ENCODE measurements at regions not wholly inside any gene's neighbourhood (a gene's known extent, or its start where the extent isn't known, plus 50 kb on each side); places are given as distances from the start of the nearest gene placed in this dataset.
"Not testable (repeated sequence)": the region's sequence is repeated elsewhere in the genome, so short reads cannot be mapped to it uniquely, and the experiment has no call there.

GRCh38 chr10:45151467-45152214 lies 150.9 kb downstream of the ZNF22 start:
- Histone ChIP-seq H3K27ac (ENCODE audit: low read depth, low read length) (no peak overlapping the region), H3K4me3 (ENCODE audit: low read depth in 1 of 5, low read length in 5 of 5) (no peak overlapping the region), H3K36me3 (ENCODE audit: control insufficient read depth in 5 of 5, insufficient read depth in 5 of 5, low read length in 5 of 5) (no peaks in the 10 kb centered on the region), H3K27me3 (ENCODE audit: control insufficient read depth in 5 of 5, insufficient read depth in 4 of 5, low read length in 5 of 5) (peaks cover 0 to 7% (median 0%) of the 10 kb centered on the region in 5 donors), H3K4me1 (ENCODE audit: control insufficient read depth in 5 of 5, insufficient read depth in 5 of 5, low read length in 5 of 5) (no peaks in the 10 kb centered on the region), H3K9ac (ENCODE audit: low read length in 5 of 5) (no peak overlapping the region), H3K9me3 (ENCODE audit: control insufficient read depth in 5 of 5, low read length in 5 of 5) (no peaks in the 10 kb centered on the region)

- Histone ChIP-seq H3K27me3 (ENCODE audit: control insufficient read depth in 5 of 5, insufficient read depth in 4 of 5, low read length in 5 of 5) (peaks cover 0 to 7% (median 0%) of the 10 kb centered on the region in 5 donors), H3K36me3 (ENCODE audit: control insufficient read depth in 5 of 5, insufficient read depth in 5 of 5, low read length in 5 of 5) (no peaks in the 10 kb centered on the region), H3K4me1 (ENCODE audit: control insufficient read depth in 5 of 5, insufficient read depth in 5 of 5, low read length in 5 of 5) (no peaks in the 10 kb centered on the region), H3K9ac (ENCODE audit: low read length in 5 of 5) (no peak overlapping the region), H3K4me3 (ENCODE audit: low read depth in 1 of 5, low read length in 5 of 5) (no peak overlapping the region), H3K9me3 (ENCODE audit: control insufficient read depth in 5 of 5, low read length in 5 of 5) (no peaks in the 10 kb centered on the region), H3K27ac (ENCODE audit: low read depth, low read length) (no peak overlapping the region)
Observed at GRCh38 chr10:45152726-45153125, 152.0 kb downstream of the ZNF22 start.

- Histone ChIP-seq H3K36me3 (ENCODE audit: control insufficient read depth in 5 of 5, insufficient read depth in 5 of 5, low read length in 5 of 5) (no peaks in the 10 kb centered on the region), H3K4me3 (ENCODE audit: low read depth in 1 of 5, low read length in 5 of 5) (no peak overlapping the region), H3K9me3 (ENCODE audit: control insufficient read depth in 5 of 5, low read length in 5 of 5) (no peaks in the 10 kb centered on the region), H3K9ac (ENCODE audit: low read length in 5 of 5) (no peak overlapping the region), H3K27ac (ENCODE audit: low read depth, low read length) (no peak overlapping the region), H3K27me3 (ENCODE audit: control insufficient read depth in 5 of 5, insufficient read depth in 4 of 5, low read length in 5 of 5) (peaks cover 0 to 7% (median 0%) of the 10 kb centered on the region in 5 donors), H3K4me1 (ENCODE audit: control insufficient read depth in 5 of 5, insufficient read depth in 5 of 5, low read length in 5 of 5) (no peaks in the 10 kb centered on the region)
Observed at GRCh38 chr10:45154502-45154901, 153.8 kb downstream of the ZNF22 start.

DNA sequence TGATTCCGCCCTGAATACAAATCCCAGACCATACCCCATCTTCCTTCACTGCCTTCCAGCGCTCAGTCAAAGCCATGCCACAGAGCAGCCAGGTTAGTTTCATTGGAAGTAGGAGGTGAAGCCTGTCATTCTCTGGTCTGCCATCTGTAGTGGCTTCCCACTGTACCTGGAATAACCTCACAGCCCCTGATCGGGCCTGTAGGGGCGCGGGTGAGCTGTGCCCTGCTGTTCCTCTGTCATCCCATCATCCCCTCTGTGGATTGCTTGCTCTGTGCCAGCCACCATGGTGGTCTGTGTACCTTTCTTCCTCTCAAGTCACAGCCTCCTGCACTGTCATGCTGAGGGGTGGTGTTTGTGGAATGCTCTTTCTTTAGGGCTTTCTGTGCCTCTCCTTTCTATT lies 155.1 kb downstream of the ZNF22 start:
- H3K36me3 ChIP-seq (ENCODE audit: control insufficient read depth in 5 of 5, insufficient read depth in 5 of 5, low read length in 5 of 5) = no peaks in the 10 kb centered on the region
- H3K9me3 ChIP-seq (ENCODE audit: control insufficient read depth in 5 of 5, low read length in 5 of 5) = no peaks in the 10 kb centered on the region
- H3K27ac ChIP-seq (ENCODE audit: low read depth, low read length) = no peak overlapping the region
- H3K27me3 ChIP-seq (ENCODE audit: control insufficient read depth in 5 of 5, insufficient read depth in 4 of 5, low read length in 5 of 5) = peaks cover 0 to 7% (median 0%) of the 10 kb centered on the region in 5 donors
- H3K4me1 ChIP-seq (ENCODE audit: control insufficient read depth in 5 of 5, insufficient read depth in 5 of 5, low read length in 5 of 5) = no peaks in the 10 kb centered on the region
- H3K4me3 ChIP-seq (ENCODE audit: low read depth in 1 of 5, low read length in 5 of 5) = no peak overlapping the region
- no peak overlapping the region for H3K9ac ChIP-seq (ENCODE audit: low read length in 5 of 5)

DNA sequence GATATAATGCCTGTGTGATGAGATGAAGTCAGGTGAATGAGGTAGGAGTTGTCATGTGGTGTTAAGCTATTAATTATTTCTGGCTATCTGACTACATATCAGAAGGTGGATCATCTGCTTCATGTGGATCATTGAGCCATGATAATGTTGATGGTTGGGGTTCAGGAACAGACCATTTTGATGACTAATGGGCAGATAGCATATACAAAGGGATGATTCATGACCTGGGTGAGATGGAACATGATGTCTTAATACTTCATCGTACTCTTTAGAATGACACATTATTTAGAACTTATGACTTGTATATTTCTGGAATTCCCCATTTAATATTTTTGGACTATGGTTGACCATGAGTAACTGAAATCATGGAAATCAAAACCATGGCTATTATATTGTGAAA lies 155.1 kb downstream of the OR13A1 start:
- Histone ChIP-seq H3K36me3 (ENCODE audit: control insufficient read depth in 5 of 5, insufficient read depth in 5 of 5, low read length in 5 of 5) (no peaks in the 10 kb centered on the region), H3K9me3 (ENCODE audit: control insufficient read depth in 5 of 5, low read length in 5 of 5) (no peaks in the 10 kb centered on the region), H3K9ac (ENCODE audit: low read length in 5 of 5) (no peak overlapping the region), H3K4me1 (ENCODE audit: control insufficient read depth in 5 of 5, insufficient read depth in 5 of 5, low read length in 5 of 5) (no peaks in the 10 kb centered on the region), H3K27ac (ENCODE audit: low read depth, low read length) (no peak overlapping the region), H3K27me3 (ENCODE audit: control insufficient read depth in 5 of 5, insufficient read depth in 4 of 5, low read length in 5 of 5) (peaks cover 0 to 5% (median 0%) of the 10 kb centered on the region in 5 donors), H3K4me3 (ENCODE audit: low read depth in 1 of 5, low read length in 5 of 5) (no peak overlapping the region)

- H3K9me3 ChIP-seq (ENCODE audit: control insufficient read depth in 5 of 5, low read length in 5 of 5) = no peaks in the 10 kb centered on the region
- no peak overlapping the region for H3K4me3 ChIP-seq (ENCODE audit: low read depth in 1 of 5, low read length in 5 of 5)
- no peaks in the 10 kb centered on the region for H3K36me3 ChIP-seq (ENCODE audit: control insufficient read depth in 5 of 5, insufficient read depth in 5 of 5, low read length in 5 of 5)
- H3K9ac ChIP-seq (ENCODE audit: low read length in 5 of 5) = no peak overlapping the region
- no peak overlapping the region for H3K27ac ChIP-seq (ENCODE audit: low read depth, low read length)
- H3K27me3 ChIP-seq (ENCODE audit: control insufficient read depth in 5 of 5, insufficient read depth in 4 of 5, low read length in 5 of 5) = no peaks in the 10 kb centered on the region
- no peaks in the 10 kb centered on the region for H3K4me1 ChIP-seq (ENCODE audit: control insufficient read depth in 5 of 5, insufficient read depth in 5 of 5, low read length in 5 of 5)
Observed at GRCh38 chr10:45163315-45163975, 152.0 kb downstream of the OR13A1 start.

DNA sequence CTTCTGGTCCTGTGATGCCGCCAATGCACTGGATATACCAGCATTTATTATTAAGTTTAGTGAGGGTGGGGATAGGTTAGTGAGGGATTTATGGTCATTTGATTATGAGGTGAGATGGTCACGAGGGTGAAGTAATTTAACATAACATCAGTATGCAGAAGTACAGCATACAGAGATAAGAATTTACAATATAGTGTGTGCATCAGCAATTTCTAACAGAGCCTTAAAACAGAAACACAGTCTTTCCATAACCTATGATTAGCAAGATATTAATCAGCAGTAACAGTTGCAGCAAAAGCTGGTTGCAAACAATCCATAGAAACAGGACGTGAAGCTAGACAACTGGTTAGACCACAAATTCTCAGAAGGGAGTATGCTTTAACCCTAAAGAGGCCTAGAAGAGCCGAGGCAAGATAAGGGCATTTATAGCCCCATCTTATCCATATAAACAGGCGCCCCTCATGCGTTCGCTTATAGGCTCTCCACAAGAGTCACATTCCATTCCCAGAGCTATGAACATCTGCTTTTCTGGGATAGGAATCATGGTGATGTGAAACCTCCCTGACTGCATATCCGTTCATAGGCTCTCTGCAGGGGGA lies 139.8 kb downstream of the OR13A1 start:
- not testable (repeated sequence) for H3K36me3 ChIP-seq (ENCODE audit: control insufficient read depth in 5 of 5, insufficient read depth in 5 of 5, low read length in 5 of 5); H3K27ac ChIP-seq (ENCODE audit: low read depth, low read length); H3K9ac ChIP-seq (ENCODE audit: low read length in 5 of 5); H3K4me3 ChIP-seq (ENCODE audit: low read depth in 1 of 5, low read length in 5 of 5); H3K9me3 ChIP-seq (ENCODE audit: control insufficient read depth in 5 of 5, low read length in 5 of 5); H3K4me1 ChIP-seq (ENCODE audit: control insufficient read depth in 5 of 5, insufficient read depth in 5 of 5, low read length in 5 of 5); H3K27me3 ChIP-seq (ENCODE audit: control insufficient read depth in 5 of 5, insufficient read depth in 4 of 5, low read length in 5 of 5)

GRCh38 chr10:45179691-45180090 lies 135.7 kb downstream of the OR13A1 start:
- no peak overlapping the region for H3K27ac ChIP-seq (ENCODE audit: low read depth, low read length)
- H3K36me3 ChIP-seq (ENCODE audit: control insufficient read depth in 5 of 5, insufficient read depth in 5 of 5, low read length in 5 of 5) = no peaks in the 10 kb centered on the region
- H3K4me3 ChIP-seq (ENCODE audit: low read depth in 1 of 5, low read length in 5 of 5) = no peak overlapping the region
- H3K9me3 ChIP-seq (ENCODE audit: control insufficient read depth in 5 of 5, low read length in 5 of 5) = no peaks in the 10 kb centered on the region
- H3K27me3 ChIP-seq (ENCODE audit: control insufficient read depth in 5 of 5, insufficient read depth in 4 of 5, low read length in 5 of 5) = no peaks in the 10 kb centered on the region
- peaks cover 0 to 15% (median 6%) of the 10 kb centered on the region in 5 donors for H3K4me1 ChIP-seq (ENCODE audit: control insufficient read depth in 5 of 5, insufficient read depth in 5 of 5, low read length in 5 of 5)
- no peak overlapping the region for H3K9ac ChIP-seq (ENCODE audit: low read length in 5 of 5)

- Histone ChIP-seq H3K4me1 (ENCODE audit: control insufficient read depth in 5 of 5, insufficient read depth in 5 of 5, low read length in 5 of 5) (peaks cover 0 to 15% (median 6%) of the 10 kb centered on the region in 5 donors), H3K9ac (ENCODE audit: low read length in 5 of 5) (no peak overlapping the region), H3K9me3 (ENCODE audit: control insufficient read depth in 5 of 5, low read length in 5 of 5) (no peaks in the 10 kb centered on the region), H3K4me3 (ENCODE audit: low read depth in 1 of 5, low read length in 5 of 5) (no peak overlapping the region), H3K27me3 (ENCODE audit: control insufficient read depth in 5 of 5, insufficient read depth in 4 of 5, low read length in 5 of 5) (no peaks in the 10 kb centered on the region), H3K36me3 (ENCODE audit: control insufficient read depth in 5 of 5, insufficient read depth in 5 of 5, low read length in 5 of 5) (no peaks in the 10 kb centered on the region), H3K27ac (ENCODE audit: low read depth, low read length) (no peak overlapping the region)
Observed at GRCh38 chr10:45180507-45180906, 134.9 kb downstream of the OR13A1 start.

Measured in subcutaneous abdominal adipose tissue (tissue), 5 donors.